ENCODE measurements at regions not wholly inside any gene's neighbourhood (a gene's known extent, or its start where the extent isn't known, plus 50 kb on each side); places are given as distances from the start of the nearest gene placed in this dataset.
A peak's percentile ranks its signal among the peaks of the same experiment; 100 is the strongest.
"Not testable (repeated sequence)": the region's sequence is repeated elsewhere in the genome, so short reads cannot be mapped to it uniquely, and the experiment has no call there.

GRCh38 chr10:5268743-5269142 is 72.1 kb downstream of the AKR1C4 start:
- no peak for DNase-seq

GRCh38 chr10:5269791-5270190 is 73.2 kb downstream of the AKR1C4 start:
- no peak for DNase-seq

DNA sequence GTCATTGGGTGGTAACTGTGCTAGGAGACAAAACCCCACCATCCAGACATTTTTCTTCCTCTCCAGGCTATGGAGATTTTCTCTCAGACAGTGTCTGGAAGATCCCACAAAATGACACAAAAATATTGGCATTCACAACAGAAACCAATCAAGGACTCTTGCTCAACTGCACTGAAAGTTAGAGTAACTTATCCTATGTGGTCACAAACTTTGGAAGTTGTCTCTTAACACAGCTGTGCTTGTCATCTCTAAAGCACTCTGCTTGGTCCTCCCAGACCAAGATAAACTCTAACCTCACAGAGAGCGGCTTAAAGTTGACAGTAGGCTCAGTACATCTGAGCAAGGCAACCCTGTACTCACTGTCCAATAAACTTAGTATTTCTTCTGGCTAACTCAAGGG is 74.9 kb downstream of the AKR1C4 start:
- no peak for DNase-seq

- no peak for DNase-seq
These were observed 75.6 kb downstream of the AKR1C4 start for GRCh38 chr10:5272065-5272803.

DNA sequence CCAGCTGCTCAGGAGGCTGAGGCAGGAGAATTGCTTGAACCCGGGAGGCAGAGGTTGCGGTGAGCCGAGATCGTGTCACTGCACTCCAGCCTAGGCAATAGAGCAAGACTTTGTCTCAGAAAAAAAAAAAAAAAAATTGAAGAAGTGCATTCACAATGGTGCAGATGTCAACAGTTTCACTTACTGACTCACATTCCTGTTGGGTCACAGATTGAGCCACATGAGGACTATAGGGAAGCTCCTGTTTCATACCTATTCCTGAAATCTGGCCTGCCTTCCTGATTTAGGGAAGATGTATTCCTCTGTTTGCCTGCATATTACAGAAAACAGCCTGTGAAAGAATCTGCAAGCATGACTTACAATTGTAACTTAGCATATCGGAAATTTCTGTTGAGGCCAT is 78.2 kb downstream of the AKR1C4 start:
- DNase-seq, result no peak

DNA sequence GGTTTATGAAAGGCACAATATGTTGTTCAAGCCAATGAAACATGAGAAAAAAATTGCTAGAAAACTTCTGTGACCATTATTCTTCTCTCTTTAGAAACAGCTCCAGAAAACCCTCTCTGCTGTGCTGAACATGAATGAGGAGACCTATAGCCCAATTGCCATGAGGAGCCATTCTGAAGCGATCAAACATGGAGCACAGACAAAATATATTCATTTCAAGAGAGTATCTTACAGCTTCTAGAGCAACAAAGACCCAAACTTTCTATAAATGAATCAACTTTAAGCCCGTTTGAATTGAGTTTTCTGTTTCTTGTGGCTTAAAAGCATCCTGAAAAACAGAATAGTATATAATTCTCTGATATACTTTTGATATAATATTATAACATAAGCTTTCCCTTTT is 83.4 kb upstream of the UCN3 start:
- DNase-seq, result no peak

- no peak for DNase-seq
These were observed 82.6 kb upstream of the UCN3 start for GRCh38 chr10:5282137-5282536.

DNA sequence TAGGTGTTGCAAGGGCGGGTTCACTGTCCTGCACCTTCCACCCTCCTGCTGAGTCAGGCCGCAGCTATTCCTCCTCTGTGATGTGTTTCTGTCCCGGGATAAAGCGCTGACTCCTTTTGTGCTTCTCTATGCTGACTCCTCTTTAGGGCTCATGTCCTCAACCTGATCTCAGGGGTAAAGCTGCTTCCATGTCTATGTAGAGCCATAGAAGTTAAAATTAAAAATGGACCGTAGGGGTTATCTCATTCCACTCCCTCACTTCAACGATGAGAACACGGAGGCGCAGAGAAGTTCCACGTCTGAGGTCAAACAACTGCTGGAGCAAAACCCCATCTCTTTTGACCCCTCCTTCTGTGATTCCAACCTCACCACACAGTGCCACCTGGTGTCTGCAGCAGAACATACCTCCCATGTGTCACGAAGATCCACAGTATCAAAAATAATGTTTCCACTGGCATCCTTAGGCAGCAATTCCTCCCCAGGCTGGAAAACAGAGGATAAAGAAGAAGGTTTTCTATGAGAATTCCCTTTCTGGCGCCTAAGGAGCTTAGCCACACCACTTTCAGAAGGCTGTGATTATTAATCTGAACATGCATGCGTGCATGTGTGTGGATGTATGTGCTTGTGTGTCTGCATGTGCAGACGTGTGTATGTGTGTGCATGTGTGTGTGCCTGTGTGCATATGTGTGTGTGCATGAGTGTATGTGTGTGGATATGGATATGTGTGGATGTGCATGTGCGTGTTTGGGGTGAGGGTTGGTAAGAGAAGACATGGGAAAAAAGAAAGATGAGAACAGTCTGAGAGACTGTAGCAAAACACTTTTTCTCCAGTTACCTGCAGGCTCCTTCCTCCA is 81.2 kb upstream of the UCN3 start:
- DNase-seq, result peak; percentile 32

DNA sequence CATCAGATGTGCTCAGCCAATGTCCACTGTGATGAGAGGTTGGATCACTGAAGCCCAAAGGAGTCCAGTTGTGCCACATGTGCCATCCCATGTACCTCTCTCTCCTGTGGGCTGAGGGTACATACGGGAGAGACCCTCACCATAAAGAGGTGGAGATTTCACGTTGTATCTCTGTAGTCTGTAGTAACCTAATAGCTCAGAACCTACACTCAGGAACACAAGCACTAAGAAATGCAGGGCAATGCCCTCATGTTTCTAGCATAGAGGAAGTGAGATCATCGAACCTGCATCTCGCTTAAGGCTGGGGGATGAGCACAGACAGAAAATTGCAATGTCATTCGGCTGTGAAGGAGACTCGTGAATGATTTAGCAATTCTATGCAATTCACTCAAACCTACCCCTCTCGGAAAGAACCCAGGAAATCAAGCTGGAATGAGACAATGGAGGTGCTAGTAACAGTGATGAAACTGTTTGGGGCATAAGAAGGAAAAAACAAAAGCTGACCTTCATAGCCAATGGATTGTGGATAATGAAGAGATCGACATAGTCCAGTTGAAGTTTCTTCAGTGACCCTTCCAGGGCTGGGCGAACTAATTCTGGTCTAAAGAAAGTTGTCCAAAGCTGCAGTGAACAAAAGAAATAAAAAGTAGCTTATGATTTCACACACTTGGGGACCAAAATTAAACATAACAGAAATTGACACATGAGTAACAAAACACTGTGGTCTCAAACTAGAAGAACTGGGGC is 80.3 kb upstream of the UCN3 start:
- no peak for DNase-seq

DNA sequence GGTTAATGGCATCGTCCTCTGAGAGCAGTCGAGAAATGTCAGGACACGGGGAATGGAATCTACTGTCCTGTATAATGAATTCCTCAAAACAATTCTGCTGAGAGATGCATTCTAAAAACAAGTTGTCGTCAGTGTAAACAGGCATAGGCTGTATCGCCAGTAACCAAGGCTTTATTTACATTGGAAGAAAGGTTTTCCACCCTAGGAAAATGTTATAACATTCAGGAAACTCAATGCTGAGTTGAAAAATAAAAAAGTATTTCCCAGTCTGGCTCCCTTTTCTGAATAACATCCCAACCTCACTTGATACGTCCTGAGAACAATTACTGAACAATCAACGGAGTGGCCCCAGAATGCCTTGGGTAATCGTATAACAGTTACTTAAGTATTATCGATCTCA is 79.6 kb upstream of the UCN3 start:
- DNase-seq, result no peak

GRCh38 chr10:5288359-5288758 is 76.4 kb upstream of the UCN3 start:
- DNase-seq, result no peak

- DNase-seq, result not testable (repeated sequence)
These were observed 75.5 kb upstream of the UCN3 start for GRCh38 chr10:5289228-5289627.

GRCh38 chr10:5291501-5292195 is 73.1 kb upstream of the UCN3 start:
- peak; percentile 33 for DNase-seq

DNA sequence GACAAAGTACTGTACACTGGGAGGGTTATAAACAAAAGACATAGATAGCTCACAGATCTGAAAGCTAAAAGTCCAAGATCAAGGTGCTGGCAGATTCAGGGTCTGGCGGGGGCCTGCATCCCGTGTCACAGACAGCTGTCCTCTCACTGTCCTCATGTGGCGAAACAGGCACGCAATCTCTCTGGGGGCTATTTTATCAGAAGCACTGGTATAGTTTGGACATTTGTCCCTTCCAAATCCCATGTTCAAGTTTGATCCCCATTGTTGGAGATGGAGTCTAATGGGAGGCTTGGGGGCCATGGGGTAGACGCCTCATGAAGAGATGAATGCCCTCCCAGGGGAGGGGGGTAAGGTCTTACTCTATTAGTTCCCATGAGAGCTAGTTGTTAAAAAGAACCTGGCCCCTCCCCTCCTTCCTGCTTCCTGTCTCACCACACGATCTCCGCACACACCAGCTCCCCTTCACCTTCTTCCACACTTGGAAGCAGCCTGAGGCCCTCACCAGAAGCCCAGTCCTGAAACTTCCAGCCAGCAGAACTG is 72.5 kb upstream of the UCN3 start:
- DNase-seq, result no peak

DNA sequence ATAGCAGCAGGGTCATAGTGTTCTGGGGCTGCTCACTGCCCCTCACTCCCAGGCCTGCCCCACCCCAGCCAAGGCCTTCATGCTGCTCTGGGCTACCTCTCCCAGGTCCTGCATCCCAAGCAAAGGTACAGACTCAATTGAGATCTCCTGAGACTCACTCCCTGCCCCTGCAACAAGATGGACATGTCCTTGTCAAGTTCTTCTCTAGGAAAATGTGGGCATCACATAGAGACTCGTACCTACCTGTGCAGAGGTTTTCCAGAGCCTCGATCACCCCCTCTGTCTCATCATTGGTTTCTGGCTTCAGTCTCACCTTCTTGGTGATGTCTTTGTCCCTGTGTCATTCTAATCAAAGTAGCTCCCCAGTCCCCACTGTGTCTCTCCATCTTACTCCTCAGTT is 71.8 kb upstream of the UCN3 start:
- not testable (repeated sequence) for DNase-seq

DNA sequence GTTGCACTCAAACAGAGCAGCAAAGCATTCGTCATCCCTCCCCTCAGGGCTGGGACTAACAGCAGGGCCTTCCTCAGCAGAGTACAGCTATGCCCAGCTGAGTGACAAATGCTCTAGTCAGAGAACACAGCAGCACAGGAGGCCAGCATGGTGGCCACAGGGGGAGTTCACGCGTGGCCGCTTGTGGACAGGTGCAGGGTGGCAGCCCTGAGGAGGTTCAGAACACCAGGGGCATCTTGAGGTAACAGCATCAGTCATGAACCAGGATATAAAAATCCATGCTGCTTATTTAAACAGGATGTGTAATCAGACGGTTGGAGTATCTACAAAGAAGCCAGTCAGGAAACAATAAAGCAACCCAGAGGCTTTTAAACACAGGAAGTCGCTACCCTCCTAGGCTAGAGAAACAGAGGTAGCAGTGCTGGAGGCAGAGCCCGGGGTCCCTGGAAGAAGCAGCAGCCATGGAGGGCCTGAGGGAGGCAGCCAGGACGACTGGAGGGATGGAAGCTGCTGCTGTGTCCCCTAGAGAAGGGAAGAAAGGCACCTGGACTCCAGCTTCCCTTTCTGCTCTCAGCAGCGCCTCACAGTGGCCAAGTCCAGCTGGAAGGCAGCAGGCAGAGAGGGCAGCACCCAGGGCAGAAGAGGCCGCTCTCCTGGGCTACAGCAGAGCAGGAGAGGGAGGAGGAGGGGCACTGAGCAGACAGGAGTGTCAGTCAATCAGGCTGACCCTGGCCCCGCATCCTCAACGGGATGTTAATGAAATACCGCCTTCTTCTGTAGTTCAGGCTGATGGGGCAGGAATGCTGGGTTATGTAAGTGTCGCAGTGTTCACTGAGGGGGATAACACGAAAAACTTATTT is 70.8 kb upstream of the UCN3 start:
- peak; percentile 21 for DNase-seq

- no peak for DNase-seq
These were observed 67.3 kb upstream of the UCN3 start for GRCh38 chr10:5297466-5297865.

- no peak for DNase-seq
These were observed 66.8 kb upstream of the UCN3 start for GRCh38 chr10:5297996-5298395.

GRCh38 chr10:5299950-5300349 is 64.8 kb upstream of the UCN3 start:
- DNase-seq, result no peak

DNA sequence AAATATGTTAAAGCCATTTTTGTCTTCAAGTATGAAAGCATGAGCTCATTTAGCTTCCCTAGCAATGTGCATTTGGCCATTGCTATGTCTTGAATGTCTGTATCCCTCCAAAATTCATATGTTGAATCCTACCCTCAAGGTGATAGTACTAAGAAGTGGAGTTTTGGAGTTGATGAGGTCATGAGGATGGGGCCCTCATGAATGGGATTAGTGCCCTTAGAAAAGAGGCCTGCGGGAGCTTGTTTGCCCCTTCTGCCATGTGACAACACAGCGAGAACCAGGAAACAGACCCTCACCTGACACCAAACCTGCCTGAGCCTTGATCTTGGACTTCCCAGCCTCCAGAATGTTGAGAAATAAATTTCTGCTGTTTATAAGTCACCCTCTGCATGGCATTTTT is 61.3 kb upstream of the UCN3 start:
- no peak for DNase-seq

DNA sequence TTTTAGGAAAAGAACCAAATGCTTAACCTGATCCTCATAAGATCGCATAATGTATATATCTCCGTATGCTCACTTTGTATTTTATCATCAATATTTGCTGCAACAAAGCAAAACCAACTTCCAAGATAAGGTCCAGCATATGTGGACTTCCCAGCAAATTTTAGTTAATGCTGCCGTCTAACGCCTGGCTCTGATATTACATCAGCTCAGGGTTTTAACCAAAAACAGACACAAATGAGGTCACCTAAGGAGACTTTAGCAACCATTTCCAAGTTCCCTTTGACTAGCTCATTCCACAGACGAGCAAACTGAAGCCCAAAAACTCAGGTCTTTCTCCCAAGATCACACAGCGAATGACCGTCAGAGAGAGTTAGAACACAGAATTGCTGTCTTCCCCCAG is 59.4 kb upstream of the UCN3 start:
- no peak for DNase-seq

- DNase-seq, result no peak
These were observed 53.9 kb upstream of the UCN3 start for GRCh38 chr10:5310914-5311313.

Data from activated naive CD4-positive, alpha-beta T cell treated with anti-CD3 and anti-CD28 coated beads, Interleukin-2, amount 50 U/mL, for 16 hours (primary cell).